GM12865 (cell line): ENCODE measurements at regions not wholly inside any gene's neighbourhood (a gene's known extent, or its start where the extent isn't known, plus 50 kb on each side); places are given as distances from the start of the nearest gene placed in this dataset.
A peak's percentile ranks its signal among the peaks of the same experiment; 100 is the strongest.
"Not testable (repeated sequence)": the region's sequence is repeated elsewhere in the genome, so short reads cannot be mapped to it uniquely, and the experiment has no call there.

Source experiments
- DNase-seq: peaks from one replicate; pipeline ENCODE4 v3.0.0; 2010; ENCODE audit warnings: low read depth
- H3K4me3 ChIP-seq: 2 replicates; pipeline ENCODE4 v1.5.1; 2011; ENCODE audit warnings: mild to moderate bottlenecking, low read depth, low read length, control low read depth
- CTCF ChIP-seq: IDR thresholded peaks from 2 replicates; pipeline ENCODE4 v1.5.1; 2011; ENCODE audit warnings: low read length, control low read depth, low read depth, inconsistent platforms; ENCODE audit not compliant: insufficient read depth; ENCODE audit errors: missing control alignments

GRCh38 chr2:8249141-8249540, 432.7 kb upstream of the ID2 start:
- H3K4me3 ChIP-seq, result no peak overlapping the region
- DNase-seq, result no peak
- TF ChIP-seq CTCF, result no peak

- DNase-seq, result no peak
- no peak for TF ChIP-seq CTCF
- H3K4me3 ChIP-seq, result no peak overlapping the region
Measured at GRCh38 chr2:8249769-8250168, 432.1 kb upstream of the ID2 start.

- DNase-seq, H3K4me3 ChIP-seq: not testable (repeated sequence)
Measured at GRCh38 chr2:8250290-8250689, 431.6 kb upstream of the ID2 start.

- TF ChIP-seq CTCF, result no peak
- H3K4me3 ChIP-seq, result no peak overlapping the region
- DNase-seq, result no peak
Measured at GRCh38 chr2:8251291-8251690, 430.6 kb upstream of the ID2 start.

- DNase-seq, result no peak
- no peak overlapping the region for H3K4me3 ChIP-seq
- TF ChIP-seq CTCF, result no peak
Measured at GRCh38 chr2:8251856-8252255, 430.0 kb upstream of the ID2 start.

- DNase-seq, result peak; percentile 81
- no peak overlapping the region for H3K4me3 ChIP-seq
- TF ChIP-seq CTCF, result no peak
Measured at GRCh38 chr2:8252997-8253694, 428.7 kb upstream of the ID2 start.

- no peak overlapping the region for H3K4me3 ChIP-seq
Measured at GRCh38 chr2:8253781-8254180, 428.1 kb upstream of the ID2 start.

GRCh38 chr2:8254214-8254613, 427.6 kb upstream of the ID2 start:
- DNase-seq, H3K4me3 ChIP-seq: not testable (repeated sequence)

More at GRCh38 chr2:8253781-8254180, 428.1 kb upstream of the ID2 start:
- no peak for DNase-seq
- TF ChIP-seq CTCF, result no peak
